GOT3 (cell line): ENCODE measurements at regions not wholly inside any gene's neighbourhood (a gene's known extent, or its start where the extent isn't known, plus 50 kb on each side); places are given as distances from the start of the nearest gene placed in this dataset.

Source experiments
- DNase-seq: peaks from one replicate; lab custom pipeline; 2025; ENCODE audit warnings: mixed read lengths; lab: John Stamatoyannopoulos, UW

- no peak for DNase-seq
Measured at GRCh38 chr12:97927977-97928376, 465.4 kb downstream of the RMST start.

GRCh38 chr12:97936165-97936564 is 473.6 kb downstream of the RMST start:
- DNase-seq, result no peak

GRCh38 chr12:97938031-97938430 is 475.4 kb downstream of the RMST start:
- no peak for DNase-seq

GRCh38 chr12:97939156-97939555 is 476.6 kb downstream of the RMST start:
- DNase-seq, result no peak

GRCh38 chr12:97940105-97940504 is 477.5 kb downstream of the RMST start:
- DNase-seq, result no peak

GRCh38 chr12:97940629-97941028 is 478.0 kb downstream of the RMST start:
- DNase-seq, result no peak

- DNase-seq, result no peak
Measured at GRCh38 chr12:97941686-97942354, 479.2 kb downstream of the RMST start.

GRCh38 chr12:97943359-97943758 is 480.8 kb downstream of the RMST start:
- DNase-seq, result no peak

- DNase-seq, result no peak
Measured at GRCh38 chr12:97944576-97944975, 482.0 kb downstream of the RMST start.

GRCh38 chr12:97946701-97947100 is 484.1 kb downstream of the RMST start:
- DNase-seq, result no peak

GRCh38 chr12:97948591-97948990 is 486.0 kb downstream of the RMST start:
- no peak for DNase-seq

- DNase-seq, result no peak
Measured at GRCh38 chr12:97951239-97951638, 488.6 kb downstream of the RMST start.

GRCh38 chr12:97951717-97952116 is 489.1 kb downstream of the RMST start:
- DNase-seq, result no peak

- no peak for DNase-seq
Measured at GRCh38 chr12:97957109-97957508, 494.5 kb downstream of the RMST start.

- no peak for DNase-seq
Measured at GRCh38 chr12:97960225-97960624, 497.6 kb downstream of the RMST start.

- no peak for DNase-seq
Measured at GRCh38 chr12:97960741-97961608, 498.4 kb downstream of the RMST start.

GRCh38 chr12:97967831-97968230 is 505.2 kb downstream of the RMST start:
- DNase-seq, result no peak

GRCh38 chr12:97968641-97969197 is 506.1 kb downstream of the RMST start:
- DNase-seq, result no peak

GRCh38 chr12:97977870-97978405 is 515.3 kb downstream of the RMST start:
- no peak for DNase-seq

GRCh38 chr12:97982684-97983083 is 520.1 kb downstream of the RMST start:
- DNase-seq, result no peak

- no peak for DNase-seq
Measured at GRCh38 chr12:97983796-97984195, 521.2 kb downstream of the RMST start.

- DNase-seq, result no peak
Measured at GRCh38 chr12:97984436-97984835, 521.8 kb downstream of the RMST start.
